ENCODE measurements at regions not wholly inside any gene's neighbourhood (a gene's known extent, or its start where the extent isn't known, plus 50 kb on each side); places are given as distances from the start of the nearest gene placed in this dataset.

- Histone ChIP-seq H3K36me3 (no peaks in the 10 kb centered on the region), H3K27ac (no peak overlapping the region), H3K4me1 (no peaks in the 10 kb centered on the region), H3K9me3 (replicated peaks) (no peaks in the 10 kb centered on the region), H3K4me3 (no peak overlapping the region), H3K27me3 (no peaks in the 10 kb centered on the region)
- no peak for DNase-seq
These were observed 51.5 kb upstream of the HTR2A start for GRCh38 chr13:46948338-46948737.

- Histone ChIP-seq H3K9me3 (replicated peaks) (no peaks in the 10 kb centered on the region), H3K27ac (no peak overlapping the region), H3K4me3 (no peak overlapping the region), H3K4me1 (no peaks in the 10 kb centered on the region), H3K36me3 (no peaks in the 10 kb centered on the region), H3K27me3 (no peaks in the 10 kb centered on the region)
- DNase-seq: no peak
These were observed 50.8 kb upstream of the HTR2A start for GRCh38 chr13:46947425-46948191.
